Breast epithelium (tissue), 3 donors: ENCODE measurements at regions not wholly inside any gene's neighbourhood (a gene's known extent, or its start where the extent isn't known, plus 50 kb on each side); places are given as distances from the start of the nearest gene placed in this dataset.

Experiments used
- POLR2A ChIP-seq: fragments of 450-650 bp; IDR thresholded peaks from one replicate; pipeline ENCODE4 v1.6.1; 2016; ENCODE audit warnings: antibody characterized with exemption, mild to moderate bottlenecking, moderate library complexity
- POLR2AphosphoS5 ChIP-seq, 3 donors: sonication (generic); formaldehyde crosslinking; IDR thresholded peaks; one replicate each; pipeline ENCODE4 v1.6.1; 2017; ENCODE audit warnings: antibody characterized with exemption in 3 of 3
- TF ChIP-seq, protein P1 (sequence below), 3 donors: fragments of 450-650 bp; IDR thresholded peaks; one replicate each; pipeline ENCODE4 v1.5.1; 2016 to 2017; ENCODE audit warnings: antibody characterized with exemption in 3 of 3, mild to moderate bottlenecking in 3 of 3, moderate library complexity in 3 of 3

GRCh38 chr7:109076396-109076972, 506.8 kb downstream of the DNAJB9 start:
- TF ChIP-seq, protein P1, sequence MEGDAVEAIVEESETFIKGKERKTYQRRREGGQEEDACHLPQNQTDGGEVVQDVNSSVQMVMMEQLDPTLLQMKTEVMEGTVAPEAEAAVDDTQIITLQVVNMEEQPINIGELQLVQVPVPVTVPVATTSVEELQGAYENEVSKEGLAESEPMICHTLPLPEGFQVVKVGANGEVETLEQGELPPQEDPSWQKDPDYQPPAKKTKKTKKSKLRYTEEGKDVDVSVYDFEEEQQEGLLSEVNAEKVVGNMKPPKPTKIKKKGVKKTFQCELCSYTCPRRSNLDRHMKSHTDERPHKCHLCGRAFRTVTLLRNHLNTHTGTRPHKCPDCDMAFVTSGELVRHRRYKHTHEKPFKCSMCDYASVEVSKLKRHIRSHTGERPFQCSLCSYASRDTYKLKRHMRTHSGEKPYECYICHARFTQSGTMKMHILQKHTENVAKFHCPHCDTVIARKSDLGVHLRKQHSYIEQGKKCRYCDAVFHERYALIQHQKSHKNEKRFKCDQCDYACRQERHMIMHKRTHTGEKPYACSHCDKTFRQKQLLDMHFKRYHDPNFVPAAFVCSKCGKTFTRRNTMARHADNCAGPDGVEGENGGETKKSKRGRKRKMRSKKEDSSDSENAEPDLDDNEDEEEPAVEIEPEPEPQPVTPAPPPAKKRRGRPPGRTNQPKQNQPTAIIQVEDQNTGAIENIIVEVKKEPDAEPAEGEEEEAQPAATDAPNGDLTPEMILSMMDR (IDR thresholded peaks at IDR 0.05): no peak
- TF ChIP-seq POLR2AphosphoS5 (IDR thresholded peaks at IDR 0.05) (no peak), POLR2A (no peak)
